Activated B cell treated with CpG ODN at 0.5 μM for 24 hours (primary cell): ENCODE measurements at regions not wholly inside any gene's neighbourhood (a gene's known extent, or its start where the extent isn't known, plus 50 kb on each side); places are given as distances from the start of the nearest gene placed in this dataset.

Experiments used
- ATAC-seq: fragments of 200-7000 bp; cut with Tn5 transposase; one replicate; pipeline ENCODE4 v1.10.0; 2021; ENCODE audit warnings: low read depth, mild to moderate bottlenecking, moderate library complexity
- CTCF ChIA-PET: fragments of 350-600 bp; sonication (Branson Sonifier 250); formaldehyde crosslinking; loops from one replicate; lab custom pipeline; 2021; ENCODE audit warnings: antibody characterized with exemption; lab: Charles Lee
- POLR2A ChIA-PET: fragments of 350-600 bp; sonication (Branson Sonifier 250); formaldehyde crosslinking; loops from one replicate; lab custom pipeline; 2021; ENCODE audit warnings: antibody characterized with exemption; lab: Charles Lee
- DNase-seq: peaks from one replicate; pipeline ENCODE4 v3.0.0; 2022
- H3K27ac Mint-ChIP-seq: one replicate; pipeline ENCODE4 v1.8.0; 2020; ENCODE audit warnings: mixed read lengths
- H3K27me3 Mint-ChIP-seq: one replicate; pipeline ENCODE4 v1.8.0; 2021; ENCODE audit warnings: mixed read lengths
- H3K36me3 Mint-ChIP-seq: one replicate; pipeline ENCODE4 v1.8.0; 2021; ENCODE audit warnings: low read depth, mixed read lengths
- H3K4me1 Mint-ChIP-seq: one replicate; pipeline ENCODE4 v1.8.0; 2021; ENCODE audit warnings: mixed read lengths
- H3K4me3 Mint-ChIP-seq: one replicate; pipeline ENCODE4 v1.8.0; 2020; ENCODE audit warnings: mild to moderate bottlenecking, mixed read lengths
- H3K9me3 Mint-ChIP-seq: one replicate; pipeline ENCODE4 v1.8.0; 2020; ENCODE audit warnings: mixed read lengths
- intact Hi-C: fragments of 100-400 bp; cut with micrococcal nuclease; formaldehyde crosslinking; loops from one replicate; pipeline ENCODE4 v1.15.1; 2024
- TF ChIP-seq, protein P1 (sequence below): fragments of 200-600 bp; IDR thresholded peaks from one replicate; pipeline ENCODE4 v1.8.0; 2022; ENCODE audit warnings: antibody characterized with exemption, mild to moderate bottlenecking

- peaks cover 7% of the 10 kb centered on the region for H3K9me3 Mint-ChIP-seq
- no peak overlapping the region for H3K27ac Mint-ChIP-seq
- ChIA-PET POLR2A (no interaction called here), CTCF (no interaction called here)
- H3K36me3 Mint-ChIP-seq, result no peaks in the 10 kb centered on the region
- TF ChIP-seq, protein P1, sequence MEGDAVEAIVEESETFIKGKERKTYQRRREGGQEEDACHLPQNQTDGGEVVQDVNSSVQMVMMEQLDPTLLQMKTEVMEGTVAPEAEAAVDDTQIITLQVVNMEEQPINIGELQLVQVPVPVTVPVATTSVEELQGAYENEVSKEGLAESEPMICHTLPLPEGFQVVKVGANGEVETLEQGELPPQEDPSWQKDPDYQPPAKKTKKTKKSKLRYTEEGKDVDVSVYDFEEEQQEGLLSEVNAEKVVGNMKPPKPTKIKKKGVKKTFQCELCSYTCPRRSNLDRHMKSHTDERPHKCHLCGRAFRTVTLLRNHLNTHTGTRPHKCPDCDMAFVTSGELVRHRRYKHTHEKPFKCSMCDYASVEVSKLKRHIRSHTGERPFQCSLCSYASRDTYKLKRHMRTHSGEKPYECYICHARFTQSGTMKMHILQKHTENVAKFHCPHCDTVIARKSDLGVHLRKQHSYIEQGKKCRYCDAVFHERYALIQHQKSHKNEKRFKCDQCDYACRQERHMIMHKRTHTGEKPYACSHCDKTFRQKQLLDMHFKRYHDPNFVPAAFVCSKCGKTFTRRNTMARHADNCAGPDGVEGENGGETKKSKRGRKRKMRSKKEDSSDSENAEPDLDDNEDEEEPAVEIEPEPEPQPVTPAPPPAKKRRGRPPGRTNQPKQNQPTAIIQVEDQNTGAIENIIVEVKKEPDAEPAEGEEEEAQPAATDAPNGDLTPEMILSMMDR, result no peak
- DNase-seq (no peak), ATAC-seq (no peak)
- no peaks in the 10 kb centered on the region for H3K27me3 Mint-ChIP-seq
- H3K4me3 Mint-ChIP-seq, result no peak overlapping the region
- H3K4me1 Mint-ChIP-seq, result no peaks in the 10 kb centered on the region
- intact Hi-C loops, result no loop called here
Measured at GRCh38 chr7:125664625-125665024, 735.0 kb upstream of the POT1 start.

DNA sequence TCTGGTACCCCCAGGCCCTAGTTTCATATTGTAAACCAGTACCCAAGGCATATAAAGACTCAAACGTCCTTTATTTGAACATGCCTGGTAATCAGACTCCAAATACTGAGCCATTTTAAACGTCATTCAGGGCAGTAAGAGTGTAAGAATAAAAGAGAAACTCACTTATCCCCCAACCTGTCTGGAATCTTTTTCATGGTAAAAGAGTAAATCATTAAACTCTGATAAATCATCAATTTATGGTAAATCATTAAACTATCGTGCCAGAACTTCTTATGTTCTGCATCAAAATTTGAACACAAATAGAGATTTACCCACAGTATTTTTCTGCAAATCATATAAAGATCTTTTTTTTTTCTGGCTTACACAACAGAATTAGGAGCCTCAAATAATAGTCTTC lies 734.3 kb upstream of the POT1 start:
- no peaks in the 10 kb centered on the region for H3K4me1 Mint-ChIP-seq
- no peak for ATAC-seq
- intact Hi-C loops, result no loop called here
- no peak overlapping the region for H3K4me3 Mint-ChIP-seq
- H3K27ac Mint-ChIP-seq, result no peak overlapping the region
- TF ChIP-seq, protein P1, result no peak
- ChIA-PET POLR2A (no interaction called here), CTCF (no interaction called here)
- no peak for DNase-seq
- H3K27me3 Mint-ChIP-seq, result no peaks in the 10 kb centered on the region
- H3K36me3 Mint-ChIP-seq, result no peaks in the 10 kb centered on the region
- H3K9me3 Mint-ChIP-seq, result peaks cover 7% of the 10 kb centered on the region

DNA sequence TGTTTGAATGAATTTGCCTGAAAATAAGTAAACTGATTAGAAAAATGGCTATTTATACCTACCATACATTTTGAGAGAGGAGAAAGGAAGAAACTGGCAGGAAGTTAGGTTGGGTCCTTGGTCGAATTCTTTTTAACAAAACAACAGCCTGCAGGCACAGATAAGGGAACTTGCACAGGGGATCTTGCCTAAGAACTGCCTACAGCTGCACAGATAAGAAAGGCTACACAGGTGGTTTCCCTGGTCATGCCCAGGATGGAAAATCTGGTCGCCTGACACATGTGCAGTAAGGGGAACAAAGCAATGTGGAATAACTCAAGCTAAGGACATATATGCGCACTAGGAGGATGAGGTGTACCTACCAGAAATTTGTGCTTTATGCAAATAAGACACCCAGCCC lies 732.1 kb upstream of the POT1 start:
- ChIA-PET CTCF (no interaction called here), POLR2A (no interaction called here)
- H3K36me3 Mint-ChIP-seq, result no peaks in the 10 kb centered on the region
- DNase-seq (no peak), ATAC-seq (no peak)
- no peak overlapping the region for H3K4me3 Mint-ChIP-seq
- H3K27me3 Mint-ChIP-seq, result no peaks in the 10 kb centered on the region
- intact Hi-C loops, result no loop called here
- peaks cover 7% of the 10 kb centered on the region for H3K9me3 Mint-ChIP-seq
- no peaks in the 10 kb centered on the region for H3K4me1 Mint-ChIP-seq
- no peak overlapping the region for H3K27ac Mint-ChIP-seq
- TF ChIP-seq, protein P1, result no peak

- Mint-ChIP-seq H3K4me3 (no peak overlapping the region), H3K4me1 (no peaks in the 10 kb centered on the region), H3K27me3 (no peaks in the 10 kb centered on the region), H3K36me3 (no peaks in the 10 kb centered on the region), H3K9me3 (peaks cover 7% of the 10 kb centered on the region), H3K27ac (no peak overlapping the region)
- ATAC-seq, result no peak
- DNase-seq, result no peak
- POLR2A ChIA-PET, result no interaction called here
- TF ChIP-seq, protein P1, result no peak
- CTCF ChIA-PET, result no interaction called here
- intact Hi-C loops, result no loop called here
Measured at GRCh38 chr7:125661006-125661405, 731.4 kb upstream of the POT1 start.

GRCh38 chr7:125654076-125654475 lies 724.5 kb upstream of the POT1 start:
- no peaks in the 10 kb centered on the region for H3K9me3 Mint-ChIP-seq
- TF ChIP-seq, protein P1, result no peak
- no peaks in the 10 kb centered on the region for H3K36me3 Mint-ChIP-seq
- POLR2A ChIA-PET, result no interaction called here
- ATAC-seq (no peak), DNase-seq (no peak)
- intact Hi-C loops, result no loop called here
- no peak overlapping the region for H3K4me3 Mint-ChIP-seq
- H3K27me3 Mint-ChIP-seq, result no peaks in the 10 kb centered on the region
- no peaks in the 10 kb centered on the region for H3K4me1 Mint-ChIP-seq
- no peak overlapping the region for H3K27ac Mint-ChIP-seq
- CTCF ChIA-PET, result no interaction called here
